ENCODE measurements at regions not wholly inside any gene's neighbourhood (a gene's known extent, or its start where the extent isn't known, plus 50 kb on each side); places are given as distances from the start of the nearest gene placed in this dataset.

GRCh38 chr22:27554106-27554811 is 247.3 kb downstream of the MN1 start:
- no peak overlapping the region for H3K4me3 ChIP-seq (ENCODE audit: low read depth, low read length)
- DNase-seq (ENCODE audit: low read depth), result no peak
- TF ChIP-seq CTCF (IDR thresholded peaks at IDR 0.05; ENCODE audit: low read depth, low read length, missing control alignments), result no peak

- H3K4me3 ChIP-seq (ENCODE audit: low read depth, low read length), result no peak overlapping the region
- TF ChIP-seq CTCF (IDR thresholded peaks at IDR 0.05; ENCODE audit: low read depth, low read length, missing control alignments), result no peak
- no peak for DNase-seq (ENCODE audit: low read depth)
Observed at GRCh38 chr22:27554841-27555456, 246.6 kb downstream of the MN1 start.

DNA sequence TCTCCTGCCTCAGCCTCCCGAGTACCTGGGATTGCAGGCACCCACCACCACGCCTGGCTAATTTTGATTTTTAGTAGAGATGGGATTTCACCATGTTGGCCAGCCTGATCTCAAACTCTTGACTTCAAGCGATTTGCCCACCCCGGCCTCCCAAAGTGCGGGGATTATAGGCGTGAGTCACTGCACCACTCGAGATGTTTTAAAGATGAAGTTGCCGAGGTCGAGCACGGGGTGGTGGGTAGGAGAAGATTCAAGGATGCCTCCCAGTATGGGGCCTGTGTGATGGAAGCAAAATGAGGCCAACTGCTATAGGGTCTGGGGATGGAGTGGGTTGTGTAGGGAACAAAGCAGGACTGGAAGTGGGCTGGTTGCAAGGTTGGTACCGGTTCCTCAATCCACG is 245.2 kb downstream of the MN1 start:
- no peak for TF ChIP-seq CTCF (IDR thresholded peaks at IDR 0.05; ENCODE audit: low read depth, low read length, missing control alignments)
- DNase-seq (ENCODE audit: low read depth), result no peak

GRCh38 chr22:27557286-27558008 is 244.1 kb downstream of the MN1 start:
- TF ChIP-seq CTCF (IDR thresholded peaks at IDR 0.05; ENCODE audit: low read depth, low read length, missing control alignments), result no peak
- no peak for DNase-seq (ENCODE audit: low read depth)
- H3K4me3 ChIP-seq (ENCODE audit: low read depth, low read length), result no peak overlapping the region

More for the DNA sequence above, 245.2 kb downstream of the MN1 start:
- no peak overlapping the region for H3K4me3 ChIP-seq (ENCODE audit: low read depth, low read length)

- TF ChIP-seq CTCF (IDR thresholded peaks at IDR 0.05; ENCODE audit: low read depth, low read length, missing control alignments), result no peak
- no peak for DNase-seq (ENCODE audit: low read depth)
Observed at GRCh38 chr22:27558658-27559371, 242.7 kb downstream of the MN1 start.

DNA sequence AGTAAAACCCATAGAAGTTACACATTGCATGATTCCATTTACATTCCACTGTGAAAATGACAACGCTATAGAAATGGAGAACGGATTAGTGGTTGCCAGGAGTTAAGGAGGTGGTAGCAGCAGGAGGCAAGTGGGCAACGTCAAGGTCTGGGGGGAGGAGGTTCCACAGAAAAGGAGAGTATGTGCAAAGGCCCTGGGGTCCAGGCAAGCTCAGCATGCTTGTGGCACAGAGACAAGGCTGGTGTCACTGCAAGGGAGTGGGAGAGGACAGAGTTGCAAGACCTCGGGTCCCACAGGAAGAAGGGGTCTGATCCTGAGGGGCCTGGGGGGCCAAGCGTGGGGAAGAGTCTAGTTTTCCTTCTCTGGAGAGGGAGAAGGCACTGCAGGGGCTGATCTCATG is 240.8 kb downstream of the MN1 start:
- DNase-seq (ENCODE audit: low read depth), result no peak
- no peak for TF ChIP-seq CTCF (IDR thresholded peaks at IDR 0.05; ENCODE audit: low read depth, low read length, missing control alignments)
- H3K4me3 ChIP-seq (ENCODE audit: low read depth, low read length), result no peak overlapping the region

More at GRCh38 chr22:27558658-27559371, 242.7 kb downstream of the MN1 start:
- H3K4me3 ChIP-seq (ENCODE audit: low read depth, low read length), result no peak overlapping the region
